HG03139 (cell line): ENCODE measurements at regions not wholly inside any gene's neighbourhood (a gene's known extent, or its start where the extent isn't known, plus 50 kb on each side); places are given as distances from the start of the nearest gene placed in this dataset.
A peak's percentile ranks its signal among the peaks of the same experiment; 100 is the strongest.

ENCODE experiments used
- ATAC-seq: cut with Tn5 transposase; IDR thresholded peaks from one replicate; pipeline ENCODE4 v1.9.1; 2021; ENCODE audit not compliant: unreplicated experiment

DNA sequence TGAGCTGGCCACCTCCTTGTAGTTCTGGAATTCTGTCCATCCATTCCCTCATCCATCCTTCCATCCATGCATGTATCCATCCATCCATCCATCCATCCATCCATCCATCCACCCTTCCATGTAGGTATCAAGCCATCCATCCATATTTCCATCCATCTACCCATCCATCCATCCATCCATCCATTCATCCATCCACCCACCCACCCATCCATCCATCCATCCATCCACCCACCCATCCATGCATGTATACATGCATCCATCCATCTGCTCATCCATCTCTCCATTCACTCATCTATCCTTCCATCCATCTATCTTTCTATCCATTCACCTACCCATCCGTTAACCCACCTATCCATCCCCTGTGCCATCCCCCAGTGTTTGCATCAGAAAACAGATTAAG lies 153.6 kb upstream of the STX18 start:
- no peak for ATAC-seq

DNA sequence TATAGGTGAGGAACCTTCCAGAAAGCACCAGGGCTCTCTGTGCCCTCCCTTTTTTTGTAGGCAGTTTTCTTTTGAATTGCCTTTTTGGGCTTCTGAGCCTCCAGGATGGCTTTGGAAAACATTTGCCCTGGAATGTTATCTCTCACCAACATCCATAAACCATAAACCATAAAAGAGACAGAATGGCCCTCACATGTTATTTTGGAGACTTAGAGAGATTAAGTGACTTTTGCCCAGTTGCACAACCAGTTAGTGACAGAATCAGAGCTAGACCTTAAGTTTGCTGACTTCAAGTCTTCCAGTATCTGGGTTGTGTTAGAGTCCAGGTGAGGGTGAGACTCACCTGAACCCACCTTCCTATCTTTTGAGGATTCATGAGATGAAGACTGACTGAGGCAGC lies 153.0 kb upstream of the STX18 start:
- no peak for ATAC-seq

DNA sequence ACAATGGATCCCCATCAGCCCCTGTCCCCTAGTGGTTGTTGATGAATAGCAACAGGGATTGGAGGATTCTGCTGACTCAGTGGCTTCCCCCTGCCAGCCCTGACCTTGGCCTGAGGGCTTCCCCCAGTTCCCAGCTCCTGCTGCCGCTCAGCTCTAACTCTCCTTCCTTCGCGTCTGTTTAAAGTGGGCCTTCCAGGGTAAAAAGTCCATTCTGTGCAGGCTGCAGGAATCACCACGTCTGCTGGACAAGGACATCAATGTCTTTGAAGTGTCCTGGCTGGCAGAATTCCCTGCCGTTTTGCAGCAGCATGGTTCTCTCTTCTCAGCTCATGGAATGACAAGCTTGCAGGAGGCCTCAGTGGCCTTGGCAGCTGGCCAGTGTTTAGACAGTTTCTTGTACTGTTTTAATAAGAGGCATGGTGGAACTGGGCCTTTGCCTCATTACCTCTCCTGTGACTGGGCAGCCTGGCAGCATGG lies 152.5 kb upstream of the STX18 start:
- no peak for ATAC-seq

DNA sequence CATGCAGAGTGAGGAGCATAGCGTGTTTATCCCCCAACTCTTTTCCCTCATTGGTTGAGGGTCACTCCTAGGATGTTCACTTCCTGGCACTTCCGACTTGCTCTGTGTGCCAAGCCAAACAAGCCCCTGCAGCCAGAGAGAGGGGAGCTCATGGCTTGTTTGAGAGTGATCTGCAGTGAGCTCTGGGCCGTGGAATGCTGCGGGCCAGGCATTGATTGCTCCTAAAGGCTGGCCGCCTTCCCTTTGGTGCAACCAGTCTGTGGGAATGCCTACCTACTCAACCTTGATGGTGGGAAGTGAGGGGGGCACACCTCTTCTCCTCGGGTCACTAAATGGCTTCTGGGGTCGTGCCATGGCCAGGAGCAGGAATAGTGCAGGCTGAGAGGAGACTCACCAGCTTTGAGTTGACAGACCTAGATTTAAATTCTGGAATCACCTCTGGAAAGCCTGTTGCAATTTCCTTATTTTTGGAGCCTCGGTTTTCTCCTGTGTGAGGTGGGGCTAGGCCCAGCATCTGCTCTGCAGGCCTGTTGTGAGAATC lies 152.0 kb upstream of the STX18 start:
- no peak for ATAC-seq

DNA sequence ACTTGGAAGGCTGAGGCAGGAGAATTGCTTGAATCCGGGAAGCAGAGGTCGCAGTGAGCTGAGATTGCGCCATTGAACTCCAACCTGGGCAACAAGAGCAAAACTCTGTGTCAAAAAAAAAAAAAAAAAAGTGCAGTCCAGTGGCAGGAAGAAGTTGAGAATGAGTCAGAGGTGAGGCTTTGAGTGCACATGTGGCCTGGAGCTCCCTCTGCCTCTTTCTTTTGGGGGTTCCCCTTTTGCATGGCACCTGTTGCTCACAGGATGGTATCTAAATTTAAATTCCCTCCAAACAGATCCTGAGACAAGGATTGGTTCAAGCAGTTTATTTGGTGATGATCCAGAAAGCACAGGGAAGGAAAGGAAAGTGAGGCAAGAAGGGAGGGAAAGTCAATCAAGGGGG lies 151.4 kb upstream of the STX18 start:
- ATAC-seq = no peak

DNA sequence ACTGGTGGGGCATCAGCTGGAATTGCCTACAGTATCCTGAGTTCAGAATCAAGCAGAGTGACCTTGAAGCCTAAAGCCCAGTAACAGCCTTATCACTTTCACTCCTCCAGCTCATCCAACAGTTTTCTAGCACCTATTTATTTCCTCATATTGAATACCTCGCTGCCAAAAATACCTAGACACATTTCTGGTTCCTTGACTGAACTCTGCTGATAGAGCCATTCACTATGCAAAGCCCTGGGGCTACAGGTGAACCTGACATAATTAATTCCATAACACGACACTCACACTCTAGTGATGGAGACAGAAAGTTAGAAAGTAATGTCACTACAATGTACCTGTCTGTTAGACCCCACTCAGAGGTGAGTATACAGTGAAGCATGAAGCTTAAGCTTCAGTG lies 149.0 kb upstream of the STX18 start:
- ATAC-seq = no peak

DNA sequence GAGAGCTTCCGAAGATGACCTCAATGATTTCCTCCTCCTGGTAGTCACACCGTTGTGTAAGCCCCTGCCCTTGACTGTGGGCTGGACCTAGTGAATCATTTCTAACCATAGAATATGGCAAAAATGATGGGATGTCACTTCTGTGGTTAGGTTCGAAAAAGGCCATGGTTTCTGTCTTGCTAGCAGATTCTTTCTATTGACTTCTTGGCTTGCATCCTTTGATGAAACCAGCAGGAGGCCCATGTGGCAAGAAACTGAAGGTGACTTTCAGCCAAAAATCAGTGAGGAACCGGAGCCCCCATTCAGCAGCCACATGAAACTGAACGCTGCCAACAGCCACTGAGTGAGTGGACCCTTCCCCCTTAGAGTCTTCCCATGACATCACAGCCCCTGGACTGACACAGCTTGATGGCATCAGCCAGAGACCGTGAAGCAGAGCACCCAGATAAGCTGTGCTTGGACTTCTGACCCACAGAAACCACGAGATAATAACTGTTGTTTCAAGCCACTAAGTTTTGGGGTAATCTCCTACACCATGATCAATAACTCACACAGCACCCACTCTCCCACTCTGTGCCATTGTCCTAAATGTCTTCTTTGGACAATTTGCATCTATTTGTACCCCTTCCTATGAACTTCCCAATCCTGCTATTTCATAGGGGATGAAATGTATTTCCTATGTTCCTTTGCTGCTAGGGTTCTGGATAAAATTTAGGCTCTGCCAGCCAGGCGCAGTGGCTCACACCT lies 148.0 kb upstream of the STX18 start:
- peak; percentile 76 for ATAC-seq

DNA sequence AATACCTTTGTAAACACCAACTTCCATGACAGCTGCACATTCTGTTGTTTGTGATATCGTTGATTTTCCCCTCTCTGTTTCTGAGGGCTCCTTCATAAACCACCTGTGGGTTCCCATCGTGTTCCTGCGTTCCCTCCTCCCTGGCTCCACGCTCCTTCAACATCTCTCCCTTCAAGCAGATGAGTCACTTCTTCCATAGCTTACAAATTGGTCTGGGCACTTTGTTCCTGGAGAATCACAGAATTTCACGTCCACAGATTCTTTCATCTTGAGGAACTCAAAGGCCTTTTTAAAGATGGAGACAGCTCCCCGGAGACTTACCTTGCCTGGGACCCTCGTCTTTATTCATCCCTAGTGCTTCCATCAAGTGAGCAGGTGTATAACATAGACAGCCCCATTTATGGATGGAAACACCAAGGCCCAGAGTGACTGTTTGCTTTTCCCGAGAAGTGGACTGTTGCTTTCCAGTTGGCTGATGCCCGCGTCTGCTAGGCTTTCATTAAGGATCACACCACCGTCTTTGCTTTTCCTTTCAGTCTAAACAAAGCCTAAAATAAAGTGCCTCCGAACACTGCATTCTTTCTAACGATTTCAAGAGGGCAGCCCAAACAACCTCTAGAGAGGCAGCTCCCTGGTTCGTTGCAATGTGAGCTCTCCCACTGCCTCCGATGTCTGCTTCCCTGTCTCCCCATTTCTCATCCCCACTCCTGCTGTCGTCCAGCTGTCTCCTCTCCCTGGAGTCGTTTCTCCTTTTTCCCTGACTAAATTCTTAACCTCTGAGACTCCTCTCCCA lies 146.3 kb upstream of the STX18 start:
- ATAC-seq = no peak

DNA sequence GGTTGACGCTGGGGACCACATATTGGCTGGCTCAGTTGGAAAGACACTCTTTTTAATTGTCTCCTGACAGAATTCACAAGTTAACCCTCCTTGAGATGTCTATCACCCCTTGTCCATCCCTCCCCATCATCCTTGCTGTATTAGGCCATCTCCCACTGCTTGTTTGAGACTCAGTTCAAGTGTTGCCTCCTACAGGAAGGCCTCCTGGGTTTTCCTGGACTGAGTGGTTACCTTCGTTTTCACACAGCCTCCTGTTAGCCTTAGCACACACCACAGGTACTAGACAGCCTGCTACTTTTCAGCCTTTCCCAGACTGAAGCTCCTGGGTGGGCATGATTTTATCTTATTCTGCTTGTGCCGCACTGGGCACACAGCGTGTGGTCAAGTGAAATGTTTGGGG lies 145.3 kb upstream of the STX18 start:
- ATAC-seq = no peak

DNA sequence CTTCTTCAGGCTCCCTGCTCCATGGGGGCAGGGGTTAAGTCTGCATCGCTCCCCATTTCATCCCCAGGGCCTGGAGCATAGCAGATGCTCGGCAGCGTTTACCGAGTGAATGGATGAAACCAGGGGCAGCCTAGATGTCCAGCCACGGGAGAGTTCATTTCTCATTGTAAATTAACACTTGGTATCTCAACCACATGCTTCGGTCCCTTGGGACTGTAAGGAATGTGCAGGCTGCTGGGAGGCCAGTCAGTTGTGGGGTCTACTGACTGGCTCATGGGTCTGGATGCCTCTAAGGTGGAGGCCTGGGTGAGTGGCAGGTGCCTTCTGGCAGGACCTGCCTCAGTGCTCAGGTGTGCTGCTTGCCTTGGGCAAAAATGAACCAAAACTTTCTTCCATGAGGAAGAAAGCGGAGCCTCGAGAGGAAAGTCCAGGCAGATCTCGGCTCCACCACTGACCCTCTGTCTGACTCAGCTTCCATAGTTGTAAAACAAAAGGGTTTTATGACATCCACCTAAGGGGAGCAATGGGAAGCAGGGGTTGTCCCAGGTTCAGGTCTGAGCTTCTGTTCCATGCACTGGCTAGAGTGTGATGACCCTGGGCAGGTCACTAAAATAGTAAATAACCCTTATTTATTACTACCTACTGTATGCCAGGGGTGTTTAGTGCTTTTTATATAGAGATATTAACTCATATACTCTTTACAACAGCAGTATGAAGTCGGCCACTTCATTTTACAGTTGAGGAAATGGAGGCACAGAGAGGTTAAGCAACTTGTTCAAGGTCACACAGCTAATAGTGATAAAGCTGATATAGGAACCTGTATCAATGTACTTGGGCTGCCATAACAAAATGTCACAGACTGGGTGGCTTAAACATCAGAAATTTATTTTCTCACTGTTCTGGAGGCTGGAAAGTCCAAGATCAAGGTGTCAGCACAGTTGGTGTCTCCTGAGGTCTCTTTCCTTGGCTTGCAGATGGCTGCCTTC lies 144.3 kb upstream of the STX18 start:
- ATAC-seq = no peak

DNA sequence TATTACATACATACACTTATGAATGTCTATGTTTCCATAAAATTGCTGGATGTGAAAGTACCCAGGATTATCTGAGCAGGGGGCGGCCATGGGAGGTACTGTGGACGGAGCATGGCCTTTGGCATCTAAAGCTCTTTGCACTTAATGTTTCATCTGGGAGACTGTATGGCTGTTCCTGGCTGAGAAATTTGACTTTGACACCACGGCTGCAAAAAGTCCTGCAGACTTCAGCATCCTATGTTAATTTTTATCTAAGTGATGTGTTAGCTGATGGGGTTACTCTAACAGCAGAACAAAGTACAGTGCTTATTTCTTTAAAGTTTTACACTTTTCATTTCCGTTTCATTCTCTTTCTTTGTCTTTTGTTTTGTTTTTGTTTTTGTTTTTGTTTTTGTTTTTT lies 139.8 kb upstream of the STX18 start:
- ATAC-seq = no peak

DNA sequence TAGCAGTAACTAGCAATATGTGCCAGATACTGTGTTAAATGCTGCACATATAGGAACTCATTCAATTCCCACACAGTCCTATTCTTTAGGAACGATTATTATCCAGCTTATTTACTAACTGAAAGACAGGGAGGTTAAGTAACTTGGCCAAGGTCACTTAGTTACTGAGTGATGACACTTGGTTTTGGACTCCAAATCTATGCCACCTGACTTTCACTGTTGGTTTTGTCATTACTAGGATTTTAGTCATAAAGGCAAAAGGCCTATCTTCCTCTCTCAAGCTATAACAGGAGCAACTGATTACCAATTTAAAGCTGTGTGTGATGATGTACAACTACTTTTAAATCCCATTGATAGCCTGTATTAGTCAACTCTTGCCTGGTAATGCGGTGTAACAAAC lies 138.9 kb upstream of the STX18 start:
- ATAC-seq = no peak

DNA sequence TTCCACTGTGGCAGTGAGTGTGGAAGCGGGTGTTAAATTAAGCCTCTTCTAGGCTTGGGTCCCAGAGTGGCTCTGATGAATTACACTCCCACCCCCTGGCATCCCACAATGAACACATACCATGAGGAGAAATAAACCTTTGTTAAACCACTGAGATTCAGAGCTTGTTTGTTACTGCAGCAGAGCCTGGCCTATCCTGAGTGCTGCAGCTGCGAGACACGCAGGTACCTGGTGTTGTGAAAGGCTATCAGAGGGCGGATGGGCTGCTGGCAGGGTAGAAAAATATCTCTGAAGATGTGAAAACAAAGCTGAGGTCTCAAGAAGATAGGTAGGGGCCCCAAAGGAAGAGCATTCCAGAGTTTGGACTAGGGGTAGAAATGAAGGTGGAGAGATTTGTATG lies 138.4 kb upstream of the STX18 start:
- no peak for ATAC-seq

DNA sequence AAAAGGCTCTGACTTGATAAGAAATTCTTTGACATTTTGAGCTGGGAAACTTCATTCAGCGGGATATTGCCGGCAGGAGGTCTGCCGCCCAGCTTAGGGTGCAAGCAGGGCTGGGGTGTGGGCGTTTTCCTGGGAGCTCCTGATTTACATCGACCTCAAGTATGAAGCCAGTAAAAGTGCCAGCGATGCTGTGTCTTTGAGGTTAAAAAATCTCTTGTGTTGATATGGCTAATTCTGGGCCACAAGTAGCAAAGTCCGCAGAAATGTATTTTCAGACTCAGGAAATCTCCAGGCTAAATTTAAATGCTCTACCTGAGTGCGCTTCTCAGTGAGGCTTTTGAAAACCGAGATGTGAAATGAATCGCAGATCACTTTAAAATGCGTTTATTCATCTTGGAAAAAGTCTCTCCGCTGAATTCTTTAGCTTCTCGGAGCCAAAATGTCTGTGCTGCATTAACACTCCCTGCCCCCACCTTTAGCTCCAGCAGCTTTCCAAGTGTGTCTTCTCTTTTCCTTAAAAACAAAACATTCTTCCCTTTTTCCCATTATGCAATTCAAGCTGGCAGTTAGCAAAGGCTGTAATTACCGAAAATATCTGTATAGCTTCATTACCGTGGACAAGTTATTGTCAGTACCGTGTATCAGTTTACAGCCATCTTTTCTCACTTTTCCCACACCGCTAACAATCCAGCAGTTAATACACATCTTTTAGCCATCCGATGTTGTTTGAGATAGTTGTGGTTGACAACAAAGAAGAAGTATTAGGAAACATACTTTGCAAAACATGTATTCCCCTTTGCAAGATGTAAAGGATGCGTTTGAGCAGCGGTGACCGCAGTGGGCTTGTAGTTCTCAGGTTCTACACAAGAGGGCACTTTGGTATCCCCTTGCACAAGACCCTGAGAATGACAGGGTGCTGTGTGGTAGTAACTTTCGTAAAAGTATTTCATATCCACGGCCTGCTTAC lies 136.0 kb upstream of the STX18 start:
- ATAC-seq = no peak

DNA sequence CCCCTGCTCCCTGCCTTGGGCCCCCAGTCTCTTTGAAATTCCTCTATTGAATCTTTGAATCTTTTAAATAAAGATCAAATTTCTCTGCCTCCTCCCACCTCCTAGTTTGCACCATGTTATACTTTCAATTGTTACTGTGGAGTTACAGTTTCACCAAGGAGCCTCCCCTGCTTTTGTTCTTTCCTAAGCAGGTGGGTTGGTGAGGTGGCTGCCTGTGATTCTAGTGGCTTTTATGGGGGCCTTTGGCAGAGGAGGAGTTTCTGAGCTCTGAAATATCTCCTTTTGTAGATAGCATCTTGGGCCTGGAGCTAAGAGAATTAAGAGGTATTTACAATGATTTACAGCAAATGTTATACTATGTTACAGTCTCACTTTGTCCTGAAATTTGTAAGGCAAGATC lies 133.8 kb upstream of the STX18 start:
- ATAC-seq = no peak

DNA sequence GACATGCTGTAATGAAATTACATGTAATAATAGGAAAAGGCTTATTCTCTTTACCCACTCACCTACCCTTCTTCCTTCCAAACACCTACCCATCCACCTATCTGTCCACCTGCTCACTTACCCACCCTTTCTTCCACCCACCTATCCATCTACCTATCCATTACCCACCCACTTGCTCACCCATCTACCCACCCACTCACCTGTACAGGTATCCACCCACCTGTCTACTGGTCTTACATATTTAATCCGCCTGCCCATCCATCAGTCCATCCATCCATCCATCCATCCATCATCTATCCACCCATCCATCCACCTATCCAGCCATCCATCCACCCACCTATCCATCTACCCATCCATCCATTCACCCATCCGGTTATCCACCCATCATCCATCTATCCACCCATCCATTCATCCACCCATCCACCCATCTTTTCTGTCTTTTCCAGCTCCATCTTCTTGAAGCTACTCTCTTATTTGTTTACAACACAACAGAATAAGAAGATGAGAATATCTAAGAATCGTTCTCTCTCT lies 133.3 kb upstream of the STX18 start:
- no peak for ATAC-seq

DNA sequence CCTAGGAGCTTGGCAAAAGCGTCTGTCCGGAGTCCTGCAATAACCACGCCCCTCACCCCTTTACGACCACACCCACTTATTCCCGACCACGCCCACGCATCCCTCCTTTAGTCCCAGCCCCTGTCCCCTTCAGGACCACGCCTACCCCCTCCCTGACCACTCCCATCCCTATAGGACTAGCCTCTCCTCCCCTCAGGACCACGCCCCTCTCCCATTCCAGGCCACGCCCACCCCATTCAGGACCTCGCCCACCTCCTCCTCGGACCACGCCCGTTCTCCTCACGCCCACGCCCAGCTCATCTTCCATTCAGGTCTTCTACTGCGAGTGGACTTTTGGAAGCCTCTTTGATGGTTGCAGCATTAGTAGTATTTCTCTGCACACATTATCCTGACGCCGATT lies 131.2 kb upstream of the STX18 start:
- ATAC-seq = no peak

DNA sequence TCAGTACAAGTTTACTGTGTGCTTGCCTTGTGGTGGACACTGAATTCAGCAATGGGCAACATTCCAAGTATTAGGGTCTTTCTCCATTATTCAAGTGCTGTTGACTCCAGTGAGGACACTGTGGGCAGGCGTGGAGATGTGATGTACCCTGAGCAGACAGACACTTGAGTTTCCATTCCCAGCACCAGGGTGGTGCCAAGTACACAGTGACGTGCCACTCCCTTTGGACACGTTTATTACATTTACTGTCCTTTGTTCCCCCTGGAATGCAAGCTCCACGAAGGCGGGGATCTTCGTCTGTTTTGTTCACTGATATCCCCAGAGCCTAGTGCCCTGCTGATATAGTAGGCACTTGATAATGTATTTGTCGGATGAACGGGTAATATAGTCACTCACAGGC lies 130.6 kb upstream of the STX18 start:
- ATAC-seq = no peak

DNA sequence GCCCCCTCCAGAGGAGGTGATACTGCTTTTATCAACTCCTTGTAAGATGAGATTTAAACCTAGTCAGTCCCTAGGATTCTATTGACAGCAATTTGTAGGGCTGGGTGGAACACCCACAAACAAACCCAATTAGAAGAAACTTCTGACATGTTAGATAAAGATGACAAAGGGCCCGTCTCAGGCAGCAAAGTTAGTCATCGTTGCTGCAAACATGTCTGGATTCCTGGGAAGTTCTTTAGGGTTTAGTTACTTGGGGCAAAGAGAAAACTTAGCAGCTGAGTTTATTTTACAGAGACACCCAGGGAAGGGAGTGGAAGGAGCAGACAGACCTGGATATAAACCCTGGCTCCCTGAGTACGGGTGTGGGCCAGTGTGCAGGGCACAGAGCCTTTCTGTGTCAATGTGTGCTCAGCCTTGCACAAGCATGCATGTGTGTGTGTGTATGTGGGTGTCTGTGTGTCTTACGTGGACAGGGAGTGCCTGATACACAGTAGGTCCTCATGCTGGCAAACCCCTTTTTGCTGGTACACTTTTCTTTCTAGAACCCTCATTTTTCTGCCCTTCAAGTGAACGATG lies 130.0 kb upstream of the STX18 start:
- no peak for ATAC-seq
